Activated CD8-positive, alpha-beta T cell treated with anti-CD3 and anti-CD28 coated beads for 36 hours (primary cell): ENCODE measurements at regions not wholly inside any gene's neighbourhood (a gene's known extent, or its start where the extent isn't known, plus 50 kb on each side); places are given as distances from the start of the nearest gene placed in this dataset.

ENCODE experiments used
- ATAC-seq: fragments of 200-7000 bp; cut with Tn5 transposase; one replicate; pipeline ENCODE4 v1.10.0; 2021; ENCODE audit warnings: mild to moderate bottlenecking, moderate library complexity
- CTCF ChIA-PET: fragments of 350-600 bp; sonication (Branson Sonifier 250); formaldehyde crosslinking; loops from one replicate; lab custom pipeline; 2021; ENCODE audit warnings: antibody characterized with exemption; lab: Charles Lee
- POLR2A ChIA-PET: fragments of 350-600 bp; sonication (Branson Sonifier 250); formaldehyde crosslinking; loops from one replicate; lab custom pipeline; 2021; ENCODE audit warnings: antibody characterized with exemption; lab: Charles Lee
- DNase-seq: peaks from one replicate; pipeline ENCODE4 v3.0.0-alpha.2; 2020
- H3K27ac Mint-ChIP-seq: one replicate; pipeline ENCODE4 v1.8.0; 2021; ENCODE audit warnings: mild to moderate bottlenecking, mixed read lengths
- H3K27me3 Mint-ChIP-seq: one replicate; pipeline ENCODE4 v1.8.0; 2021; ENCODE audit warnings: mixed read lengths
- H3K36me3 Mint-ChIP-seq: one replicate; pipeline ENCODE4 v1.8.0; 2021; ENCODE audit warnings: low read depth, mixed read lengths
- H3K4me1 Mint-ChIP-seq: one replicate; pipeline ENCODE4 v1.8.0; 2021; ENCODE audit warnings: low read depth, mixed read lengths
- H3K4me3 Mint-ChIP-seq: one replicate; pipeline ENCODE4 v1.8.0; 2021; ENCODE audit warnings: mild to moderate bottlenecking, moderate library complexity, mixed read lengths
- H3K9me3 Mint-ChIP-seq: one replicate; pipeline ENCODE4 v1.8.0; 2021; ENCODE audit warnings: mixed read lengths
- CTCF ChIP-seq: fragments of 200-600 bp; IDR thresholded peaks from one replicate; pipeline ENCODE4 v1.8.0; 2022; ENCODE audit warnings: antibody characterized with exemption, mild to moderate bottlenecking
- intact Hi-C: fragments of 100-400 bp; cut with micrococcal nuclease; formaldehyde crosslinking; loops from one replicate; pipeline ENCODE4 v1.10.0; 2022

DNA sequence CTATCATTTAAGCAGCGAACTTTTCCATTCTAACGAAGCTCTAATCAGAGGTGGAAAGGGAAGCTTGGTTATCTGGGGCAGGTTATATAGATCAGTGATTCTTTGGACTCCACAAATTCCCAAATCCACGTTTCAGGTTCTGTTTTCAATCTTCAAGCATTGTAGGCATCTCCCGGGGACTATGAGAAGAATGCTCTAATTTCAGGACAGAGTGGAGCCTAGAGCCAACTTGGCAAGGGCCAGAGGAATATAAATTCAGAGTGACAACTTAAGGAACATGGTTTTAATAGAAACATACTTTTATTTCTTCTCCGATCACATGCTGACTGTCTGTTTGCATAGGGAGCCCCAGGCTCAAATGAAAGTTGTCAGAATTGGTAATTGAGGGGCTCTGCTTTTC, 514.0 kb upstream of the KLF4 start:
- no peaks in the 10 kb centered on the region for H3K36me3 Mint-ChIP-seq
- no peaks in the 10 kb centered on the region for H3K9me3 Mint-ChIP-seq
- DNase-seq, result no peak
- ChIA-PET POLR2A (no interaction called here), CTCF (no interaction called here)
- H3K27me3 Mint-ChIP-seq, result peaks cover 4% of the 10 kb centered on the region
- no peaks in the 10 kb centered on the region for H3K4me1 Mint-ChIP-seq
- no peak for ATAC-seq
- H3K4me3 Mint-ChIP-seq, result no peak overlapping the region
- intact Hi-C loops, result no loop called here
- no peak for TF ChIP-seq CTCF
- H3K27ac Mint-ChIP-seq, result no peak overlapping the region

- Mint-ChIP-seq H3K4me3 (no peak overlapping the region), H3K9me3 (no peaks in the 10 kb centered on the region), H3K36me3 (no peaks in the 10 kb centered on the region), H3K27me3 (peaks cover 4% of the 10 kb centered on the region), H3K4me1 (no peaks in the 10 kb centered on the region), H3K27ac (no peak overlapping the region)
- ChIA-PET CTCF (interaction anchor here (0.6 kb wide), 1 partner anchor 106 kb away, joined by 3 read pairs; no protein-coding TSS in a partner anchor), POLR2A (no interaction called here)
- no peak for DNase-seq
- TF ChIP-seq CTCF, result no peak
- intact Hi-C loops, result no loop called here
- ATAC-seq, result no peak
These were observed 512.9 kb upstream of the KLF4 start for GRCh38 chr9:108002371-108002956.

- intact Hi-C loops, result no loop called here
- ATAC-seq (no peak), DNase-seq (no peak)
- Mint-ChIP-seq H3K36me3 (no peaks in the 10 kb centered on the region), H3K27ac (no peak overlapping the region), H3K4me3 (no peak overlapping the region), H3K4me1 (no peaks in the 10 kb centered on the region), H3K9me3 (no peaks in the 10 kb centered on the region), H3K27me3 (peaks cover 5% of the 10 kb centered on the region)
- ChIA-PET POLR2A (no interaction called here), CTCF (no interaction called here)
- TF ChIP-seq CTCF, result no peak
These were observed 511.7 kb upstream of the KLF4 start for GRCh38 chr9:108001237-108001636.

DNA sequence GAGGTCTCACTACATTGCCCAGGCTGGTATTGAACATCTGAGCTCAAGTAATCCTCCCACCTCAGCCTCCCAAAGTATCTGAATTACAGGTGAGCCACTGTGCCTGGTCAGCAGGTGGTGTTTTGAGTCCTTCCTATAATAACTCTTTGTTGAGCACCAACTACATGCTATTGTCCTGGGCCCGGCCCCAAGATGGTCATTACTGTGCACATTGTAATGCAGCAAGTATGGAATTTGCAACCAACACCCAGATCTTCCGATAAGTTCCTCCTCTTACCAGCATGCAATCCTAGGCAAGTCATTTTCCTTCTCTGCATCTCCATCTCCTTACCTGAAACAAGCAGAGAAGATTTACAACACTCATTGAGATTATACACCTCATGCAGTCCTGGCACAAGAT, 510.3 kb upstream of the KLF4 start:
- Mint-ChIP-seq H3K27me3 (peaks cover 1% of the 10 kb centered on the region), H3K36me3 (no peaks in the 10 kb centered on the region), H3K27ac (no peak overlapping the region), H3K4me3 (no peak overlapping the region), H3K4me1 (no peaks in the 10 kb centered on the region), H3K9me3 (no peaks in the 10 kb centered on the region)
- ATAC-seq (no peak), DNase-seq (no peak)
- POLR2A ChIA-PET, result interaction anchor here (0.6 kb wide), 1 partner anchor 593 kb away, joined by 3 read pairs; no protein-coding TSS in a partner anchor
- no peak for TF ChIP-seq CTCF
- CTCF ChIA-PET, result no interaction called here
- intact Hi-C loops, result no loop called here

- Mint-ChIP-seq H3K36me3 (no peaks in the 10 kb centered on the region), H3K9me3 (no peaks in the 10 kb centered on the region)
- CTCF ChIA-PET, result no interaction called here
These were observed 509.4 kb upstream of the KLF4 start for GRCh38 chr9:107999011-107999410.

More at GRCh38 chr9:107999011-107999410, 509.4 kb upstream of the KLF4 start:
- Mint-ChIP-seq H3K4me3 (no peak overlapping the region), H3K27ac (no peak overlapping the region), H3K4me1 (no peaks in the 10 kb centered on the region), H3K27me3 (peaks cover 1% of the 10 kb centered on the region)
- no peak for TF ChIP-seq CTCF
- intact Hi-C loops, result no loop called here
- POLR2A ChIA-PET, result no interaction called here
- ATAC-seq (no peak), DNase-seq (no peak)
